PC-9 (cell line): ENCODE measurements at regions not wholly inside any gene's neighbourhood (a gene's known extent, or its start where the extent isn't known, plus 50 kb on each side); places are given as distances from the start of the nearest gene placed in this dataset.

Experiments used
- BruUV-seq: library from RNA; stranded (reverse); fragments of 400-500 nt; replicated peaks from 2 replicates; lab custom pipeline; 2021; lab: Mats Ljungman, UMichigan
- CTCF ChIA-PET: fragments of 300-600 bp; sonication (Branson Sonifier 250); formaldehyde crosslinking; loops from one replicate; lab custom pipeline; 2022; ENCODE audit warnings: antibody characterized with exemption; lab: Charles Lee
- POLR2A ChIA-PET: fragments of 300-600 bp; sonication (Branson Sonifier 250); formaldehyde crosslinking; loops from one replicate; lab custom pipeline; 2022; ENCODE audit warnings: antibody characterized with exemption; ENCODE audit not compliant: unreplicated experiment; lab: Charles Lee
- DNase-seq, 2 experiments: peaks; one replicate each; pipeline versions ENCODE4 v3.0.0 to v3.0.0-alpha.2; 2015 to 2022; ENCODE audit warnings: mixed read lengths in 1 of 2
- H2AFZ ChIP-seq: fragments of 200-600 bp; sonication (generic); 2 replicates; pipeline ENCODE4 v1.8.1; 2017; ENCODE audit warnings: antibody characterized with exemption
- H3F3A ChIP-seq: fragments of 200-600 bp; sonication (generic); 2 replicates; pipeline ENCODE4 v1.8.1; 2017; ENCODE audit warnings: antibody characterized with exemption, mild to moderate bottlenecking, low read depth; ENCODE audit not compliant: insufficient read depth
- H3K27ac ChIP-seq: fragments of 200-600 bp; sonication (generic); 2 replicates; pipeline ENCODE4 v1.6.1; 2016; ENCODE audit warnings: mixed run types
- H3K27me3 ChIP-seq: fragments of 200-600 bp; sonication (generic); 2 replicates; pipeline ENCODE4 v1.6.1; 2016; ENCODE audit warnings: low read depth, mixed run types; ENCODE audit not compliant: insufficient read depth
- H3K36me3 ChIP-seq: fragments of 200-600 bp; sonication (generic); 2 replicates; pipeline ENCODE4 v1.6.1; 2016; ENCODE audit warnings: low read depth, mixed run types
- H3K4me1 ChIP-seq: fragments of 200-600 bp; sonication (generic); replicated peaks from 2 replicates; pipeline ENCODE4 v1.6.1; 2016; ENCODE audit warnings: mixed run types; ENCODE audit not compliant: insufficient read depth
- H3K4me2 ChIP-seq: fragments of 200-600 bp; sonication (generic); 2 replicates; pipeline ENCODE4 v1.6.1; 2017; ENCODE audit warnings: mixed run types
- H3K4me3 ChIP-seq: fragments of 200-600 bp; sonication (generic); 2 replicates; pipeline ENCODE4 v1.6.1; 2016; ENCODE audit warnings: mixed run types
- H3K79me2 ChIP-seq: fragments of 200-600 bp; sonication (generic); 2 replicates; pipeline ENCODE4 v1.6.1; 2017; ENCODE audit warnings: low read depth, mixed run types
- H3K9me2 ChIP-seq: fragments of 200-600 bp; sonication (generic); 2 replicates; pipeline ENCODE4 v1.8.1; 2017; ENCODE audit warnings: mild to moderate bottlenecking; ENCODE audit not compliant: insufficient read depth
- H3K9me3 ChIP-seq: fragments of 200-600 bp; sonication (generic); 2 replicates; pipeline ENCODE4 v1.8.1; 2016; ENCODE audit warnings: low read depth; ENCODE audit not compliant: insufficient read depth
- H4K20me1 ChIP-seq: fragments of 200-600 bp; sonication (generic); 2 replicates; pipeline ENCODE4 v1.8.1; 2017; ENCODE audit not compliant: insufficient read depth
- EZH2 ChIP-seq: fragments of 200-600 bp; sonication (generic); IDR thresholded peaks from 2 replicates; pipeline ENCODE4 v1.8.0; 2017; ENCODE audit warnings: antibody characterized with exemption, low read depth
- intact Hi-C: fragments of 100-400 bp; cut with micrococcal nuclease; formaldehyde crosslinking; loops from one replicate; pipeline ENCODE4 v1.10.0; 2022; ENCODE audit not compliant: unreplicated experiment
- TF ChIP-seq, protein P1 (sequence below): fragments of 200-600 bp; sonication (generic); conservative IDR thresholded peaks from 2 replicates; pipeline ENCODE4 v1.6.1; 2017; ENCODE audit warnings: mixed run types, antibody characterized with exemption, mild to moderate bottlenecking, moderate library complexity

DNA sequence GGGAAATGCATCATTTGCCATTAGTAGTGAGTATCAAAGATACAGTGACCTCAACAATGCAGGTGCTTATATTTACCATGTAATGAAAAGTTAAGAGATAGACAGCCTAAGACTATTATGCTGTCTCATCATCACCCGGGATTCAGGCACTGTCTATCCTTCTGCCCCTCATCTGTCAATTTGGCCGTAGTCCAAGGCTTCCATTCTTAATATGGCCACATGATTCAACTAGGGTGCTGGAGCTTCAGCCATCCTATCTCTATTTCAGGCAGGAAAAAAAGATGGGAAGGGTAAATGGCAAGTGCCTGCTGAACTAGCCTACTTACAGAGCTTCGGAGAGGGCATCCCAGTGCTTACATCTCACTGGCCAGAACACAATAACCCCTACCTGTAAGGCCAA is 196.7 kb upstream of the LNX1 start:
- Histone ChIP-seq H3K4me1 (no peaks in the 10 kb centered on the region), H3K9me2 (no peaks in the 10 kb centered on the region), H3K27ac (no peak overlapping the region), H3K27me3 (no peaks in the 10 kb centered on the region), H4K20me1 (no peaks in the 10 kb centered on the region), H3K4me2 (no peak overlapping the region), H3K9me3 (no peaks in the 10 kb centered on the region), H3K4me3 (no peak overlapping the region), H3K79me2 (no peaks in the 10 kb centered on the region), H3K36me3 (no peaks in the 10 kb centered on the region), H3F3A (no peaks in the 10 kb centered on the region), H2AFZ (no peak overlapping the region)
- no peak for DNase-seq
- no peak for TF ChIP-seq EZH2
- TF ChIP-seq, protein P1, sequence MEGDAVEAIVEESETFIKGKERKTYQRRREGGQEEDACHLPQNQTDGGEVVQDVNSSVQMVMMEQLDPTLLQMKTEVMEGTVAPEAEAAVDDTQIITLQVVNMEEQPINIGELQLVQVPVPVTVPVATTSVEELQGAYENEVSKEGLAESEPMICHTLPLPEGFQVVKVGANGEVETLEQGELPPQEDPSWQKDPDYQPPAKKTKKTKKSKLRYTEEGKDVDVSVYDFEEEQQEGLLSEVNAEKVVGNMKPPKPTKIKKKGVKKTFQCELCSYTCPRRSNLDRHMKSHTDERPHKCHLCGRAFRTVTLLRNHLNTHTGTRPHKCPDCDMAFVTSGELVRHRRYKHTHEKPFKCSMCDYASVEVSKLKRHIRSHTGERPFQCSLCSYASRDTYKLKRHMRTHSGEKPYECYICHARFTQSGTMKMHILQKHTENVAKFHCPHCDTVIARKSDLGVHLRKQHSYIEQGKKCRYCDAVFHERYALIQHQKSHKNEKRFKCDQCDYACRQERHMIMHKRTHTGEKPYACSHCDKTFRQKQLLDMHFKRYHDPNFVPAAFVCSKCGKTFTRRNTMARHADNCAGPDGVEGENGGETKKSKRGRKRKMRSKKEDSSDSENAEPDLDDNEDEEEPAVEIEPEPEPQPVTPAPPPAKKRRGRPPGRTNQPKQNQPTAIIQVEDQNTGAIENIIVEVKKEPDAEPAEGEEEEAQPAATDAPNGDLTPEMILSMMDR = no peak
- no TSS peak for BruUV-seq
- ChIA-PET CTCF (no interaction called here), POLR2A (no interaction called here)
- intact Hi-C loops = no loop called here

DNA sequence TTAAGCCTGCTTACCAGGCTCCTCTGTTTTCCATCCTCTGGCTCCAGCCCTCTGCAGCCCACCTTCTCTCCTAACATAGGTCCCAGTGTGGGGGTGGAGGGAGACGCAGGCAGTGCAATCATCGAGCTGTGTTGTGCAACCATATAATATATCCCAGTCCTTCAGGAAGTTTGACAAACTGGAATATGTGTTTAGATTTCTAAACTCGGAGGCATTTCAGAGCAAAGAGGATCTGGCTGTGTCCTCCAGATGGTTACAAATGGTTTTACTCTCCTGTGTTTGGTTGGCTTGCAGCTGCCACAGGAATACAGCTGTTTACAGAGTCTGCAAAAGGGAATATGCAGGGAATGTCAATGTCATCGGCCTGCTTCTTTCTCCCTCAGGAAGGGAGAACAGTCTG is 195.3 kb upstream of the LNX1 start:
- Histone ChIP-seq H3K27me3 (no peaks in the 10 kb centered on the region), H3K9me3 (no peaks in the 10 kb centered on the region), H4K20me1 (no peaks in the 10 kb centered on the region), H3K27ac (no peak overlapping the region), H3K4me1 (no peaks in the 10 kb centered on the region), H3K4me2 (no peak overlapping the region), H3F3A (no peaks in the 10 kb centered on the region), H3K36me3 (no peaks in the 10 kb centered on the region), H3K4me3 (no peak overlapping the region), H3K79me2 (no peaks in the 10 kb centered on the region), H2AFZ (no peak overlapping the region), H3K9me2 (no peaks in the 10 kb centered on the region)
- intact Hi-C loops = no loop called here
- TF ChIP-seq, protein P1 = no peak
- no peak for TF ChIP-seq EZH2
- ChIA-PET CTCF (no interaction called here), POLR2A (no interaction called here)
- DNase-seq = no peak
- no TSS peak for BruUV-seq

DNA sequence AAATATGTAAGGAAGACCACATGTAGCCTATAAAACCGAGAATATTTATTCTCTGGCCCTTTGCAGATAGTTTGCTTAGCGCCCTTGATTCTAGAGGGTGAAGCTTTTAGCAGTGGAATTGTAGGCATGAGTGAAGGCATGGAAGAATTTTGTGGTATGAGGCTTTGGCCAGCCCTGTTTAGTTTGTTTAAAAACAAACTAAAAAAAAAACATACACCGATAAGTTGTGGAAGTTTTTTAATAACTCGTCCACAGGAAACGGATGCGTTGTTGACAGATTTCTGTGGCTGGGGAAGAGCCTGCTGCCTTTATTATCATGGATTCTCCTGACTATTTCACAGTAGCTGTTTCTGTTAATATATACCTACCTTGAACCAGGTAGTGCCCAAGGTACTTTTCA is 194.7 kb upstream of the LNX1 start:
- TF ChIP-seq, protein P1 = no peak
- TF ChIP-seq EZH2 = no peak
- Histone ChIP-seq H3K9me2 (no peaks in the 10 kb centered on the region), H3K4me2 (no peak overlapping the region), H3F3A (no peaks in the 10 kb centered on the region), H3K4me1 (no peaks in the 10 kb centered on the region), H3K36me3 (no peaks in the 10 kb centered on the region), H3K9me3 (no peaks in the 10 kb centered on the region), H3K27me3 (no peaks in the 10 kb centered on the region), H3K4me3 (no peak overlapping the region), H3K79me2 (no peaks in the 10 kb centered on the region), H3K27ac (no peak overlapping the region), H2AFZ (no peak overlapping the region), H4K20me1 (no peaks in the 10 kb centered on the region)
- ChIA-PET POLR2A (no interaction called here), CTCF (no interaction called here)
- intact Hi-C loops = no loop called here
- no TSS peak for BruUV-seq
- no peak for DNase-seq
